ENCODE measurements at regions not wholly inside any gene's neighbourhood (a gene's known extent, or its start where the extent isn't known, plus 50 kb on each side); places are given as distances from the start of the nearest gene placed in this dataset.
A peak's percentile ranks its signal among the peaks of the same experiment; 100 is the strongest.

- Histone ChIP-seq H3K9me2 (ENCODE audit: insufficient read depth) (peaks cover 6% of the 10 kb centered on the region), H3K4me3 (no peak overlapping the region), H4K20me1 (replicated peaks; ENCODE audit: insufficient read depth) (no peaks in the 10 kb centered on the region), H3F3A (replicated peaks; ENCODE audit: low read depth) (no peaks in the 10 kb centered on the region), H3K36me3 (ENCODE audit: insufficient read depth) (no peaks in the 10 kb centered on the region), H3K27ac (ENCODE audit: low read depth) (no peak overlapping the region), H3K27me3 (ENCODE audit: insufficient read depth) (no peaks in the 10 kb centered on the region), H3K4me1 (ENCODE audit: insufficient read depth) (peaks cover 5% of the 10 kb centered on the region; the same call in 1 of the 2 replicates), H3K4me2 (no peak overlapping the region), H3K79me2 (replicated peaks; ENCODE audit: insufficient read depth) (no peaks in the 10 kb centered on the region), H2AFZ (no peak overlapping the region)
- Mint-ChIP-seq H3K9me3 (peaks cover 3% of the 10 kb centered on the region; the same call in 1 of the 3 replicates), H3K27me3 (ENCODE audit: insufficient read depth, low read depth, poor library complexity) (peaks cover 18% of the 10 kb centered on the region), H3K36me3 (ENCODE audit: low read depth) (no peaks in the 10 kb centered on the region), H3K4me1 (peaks cover 28% of the 10 kb centered on the region), H3K4me3 (no peak overlapping the region), H3K27ac (no peak overlapping the region)
- DNase-seq (ENCODE audit: low spot score) (peak; percentile 33), ATAC-seq (peak; percentile 74)
- TF ChIP-seq, protein P1, sequence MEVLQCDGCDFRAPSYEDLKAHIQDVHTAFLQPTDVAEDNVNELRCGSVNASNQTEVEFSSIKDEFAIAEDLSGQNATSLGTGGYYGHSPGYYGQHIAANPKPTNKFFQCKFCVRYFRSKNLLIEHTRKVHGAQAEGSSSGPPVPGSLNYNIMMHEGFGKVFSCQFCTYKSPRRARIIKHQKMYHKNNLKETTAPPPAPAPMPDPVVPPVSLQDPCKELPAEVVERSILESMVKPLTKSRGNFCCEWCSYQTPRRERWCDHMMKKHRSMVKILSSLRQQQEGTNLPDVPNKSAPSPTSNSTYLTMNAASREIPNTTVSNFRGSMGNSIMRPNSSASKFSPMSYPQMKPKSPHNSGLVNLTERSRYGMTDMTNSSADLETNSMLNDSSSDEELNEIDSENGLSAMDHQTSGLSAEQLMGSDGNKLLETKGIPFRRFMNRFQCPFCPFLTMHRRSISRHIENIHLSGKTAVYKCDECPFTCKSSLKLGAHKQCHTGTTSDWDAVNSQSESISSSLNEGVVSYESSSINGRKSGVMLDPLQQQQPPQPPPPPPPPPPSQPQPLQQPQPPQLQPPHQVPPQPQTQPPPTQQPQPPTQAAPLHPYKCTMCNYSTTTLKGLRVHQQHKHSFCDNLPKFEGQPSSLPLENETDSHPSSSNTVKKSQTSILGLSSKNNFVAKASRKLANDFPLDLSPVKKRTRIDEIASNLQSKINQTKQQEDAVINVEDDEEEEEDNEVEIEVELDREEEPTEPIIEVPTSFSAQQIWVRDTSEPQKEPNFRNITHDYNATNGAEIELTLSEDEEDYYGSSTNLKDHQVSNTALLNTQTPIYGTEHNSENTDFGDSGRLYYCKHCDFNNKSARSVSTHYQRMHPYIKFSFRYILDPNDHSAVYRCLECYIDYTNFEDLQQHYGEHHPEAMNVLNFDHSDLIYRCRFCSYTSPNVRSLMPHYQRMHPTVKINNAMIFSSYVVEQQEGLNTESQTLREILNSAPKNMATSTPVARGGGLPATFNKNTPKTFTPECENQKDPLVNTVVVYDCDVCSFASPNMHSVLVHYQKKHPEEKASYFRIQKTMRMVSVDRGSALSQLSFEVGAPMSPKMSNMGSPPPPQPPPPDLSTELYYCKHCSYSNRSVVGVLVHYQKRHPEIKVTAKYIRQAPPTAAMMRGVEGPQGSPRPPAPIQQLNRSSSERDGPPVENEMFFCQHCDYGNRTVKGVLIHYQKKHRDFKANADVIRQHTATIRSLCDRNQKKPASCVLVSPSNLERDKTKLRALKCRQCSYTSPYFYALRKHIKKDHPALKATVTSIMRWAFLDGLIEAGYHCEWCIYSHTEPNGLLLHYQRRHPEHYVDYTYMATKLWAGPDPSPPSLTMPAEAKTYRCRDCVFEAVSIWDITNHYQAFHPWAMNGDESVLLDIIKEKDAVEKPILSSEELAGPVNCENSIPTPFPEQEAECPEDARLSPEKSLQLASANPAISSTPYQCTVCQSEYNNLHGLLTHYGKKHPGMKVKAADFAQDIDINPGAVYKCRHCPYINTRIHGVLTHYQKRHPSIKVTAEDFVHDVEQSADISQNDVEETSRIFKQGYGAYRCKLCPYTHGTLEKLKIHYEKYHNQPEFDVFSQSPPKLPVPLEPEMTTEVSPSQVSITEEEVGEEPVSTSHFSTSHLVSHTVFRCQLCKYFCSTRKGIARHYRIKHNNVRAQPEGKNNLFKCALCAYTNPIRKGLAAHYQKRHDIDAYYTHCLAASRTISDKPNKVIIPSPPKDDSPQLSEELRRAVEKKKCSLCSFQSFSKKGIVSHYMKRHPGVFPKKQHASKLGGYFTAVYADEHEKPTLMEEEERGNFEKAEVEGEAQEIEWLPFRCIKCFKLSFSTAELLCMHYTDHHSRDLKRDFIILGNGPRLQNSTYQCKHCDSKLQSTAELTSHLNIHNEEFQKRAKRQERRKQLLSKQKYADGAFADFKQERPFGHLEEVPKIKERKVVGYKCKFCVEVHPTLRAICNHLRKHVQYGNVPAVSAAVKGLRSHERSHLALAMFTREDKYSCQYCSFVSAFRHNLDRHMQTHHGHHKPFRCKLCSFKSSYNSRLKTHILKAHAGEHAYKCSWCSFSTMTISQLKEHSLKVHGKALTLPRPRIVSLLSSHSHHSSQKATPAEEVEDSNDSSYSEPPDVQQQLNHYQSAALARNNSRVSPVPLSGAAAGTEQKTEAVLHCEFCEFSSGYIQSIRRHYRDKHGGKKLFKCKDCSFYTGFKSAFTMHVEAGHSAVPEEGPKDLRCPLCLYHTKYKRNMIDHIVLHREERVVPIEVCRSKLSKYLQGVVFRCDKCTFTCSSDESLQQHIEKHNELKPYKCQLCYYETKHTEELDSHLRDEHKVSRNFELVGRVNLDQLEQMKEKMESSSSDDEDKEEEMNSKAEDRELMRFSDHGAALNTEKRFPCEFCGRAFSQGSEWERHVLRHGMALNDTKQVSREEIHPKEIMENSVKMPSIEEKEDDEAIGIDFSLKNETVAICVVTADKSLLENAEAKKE (CRISPR knock-in tag; IDR thresholded peaks at IDR 0.05), result 0 out of 2 replicates have a peak, but pooled peaks have one; percentile 47
- TF ChIP-seq ZNF331 (CRISPR knock-in tag; IDR thresholded peaks at IDR 0.05; ENCODE audit: low read depth) (no peak), EZH2phosphoT487 (IDR thresholded peaks at IDR 0.05; ENCODE audit: unreplicated experiment) (no peak)
These were observed 232.2 kb downstream of the LY86 start for GRCh38 chr6:6820641-6821238.

- H3K4me3 Mint-ChIP-seq, result no peak overlapping the region
- Histone ChIP-seq H3K36me3 (ENCODE audit: insufficient read depth) (no peaks in the 10 kb centered on the region), H3K27me3 (ENCODE audit: insufficient read depth) (no peaks in the 10 kb centered on the region), H3K9me2 (ENCODE audit: insufficient read depth) (peaks cover 6% of the 10 kb centered on the region), H3F3A (replicated peaks; ENCODE audit: low read depth) (no peaks in the 10 kb centered on the region), H3K4me1 (ENCODE audit: insufficient read depth) (peaks cover 5% of the 10 kb centered on the region; the same call in 1 of the 2 replicates), H3K27ac (ENCODE audit: low read depth) (no peak overlapping the region), H2AFZ (no peak overlapping the region), H3K4me3 (no peak overlapping the region), H4K20me1 (replicated peaks; ENCODE audit: insufficient read depth) (no peaks in the 10 kb centered on the region), H3K79me2 (replicated peaks; ENCODE audit: insufficient read depth) (no peaks in the 10 kb centered on the region), H3K4me2 (no peak overlapping the region)
- peaks cover 18% of the 10 kb centered on the region for H3K27me3 Mint-ChIP-seq (ENCODE audit: insufficient read depth, low read depth, poor library complexity)
- peaks cover 30% of the 10 kb centered on the region for H3K4me1 Mint-ChIP-seq
- DNase-seq (ENCODE audit: low spot score), result no peak
- no peaks in the 10 kb centered on the region for H3K36me3 Mint-ChIP-seq (ENCODE audit: low read depth)
- no peak overlapping the region for H3K27ac Mint-ChIP-seq
- H3K9me3 Mint-ChIP-seq, result peaks cover 3% of the 10 kb centered on the region; the same call in 1 of the 3 replicates
- ATAC-seq, result no peak
- no peak for TF ChIP-seq POLR2AphosphoS5 (IDR thresholded peaks at IDR 0.05; ENCODE audit: low read depth)
- TF ChIP-seq, protein P2, sequence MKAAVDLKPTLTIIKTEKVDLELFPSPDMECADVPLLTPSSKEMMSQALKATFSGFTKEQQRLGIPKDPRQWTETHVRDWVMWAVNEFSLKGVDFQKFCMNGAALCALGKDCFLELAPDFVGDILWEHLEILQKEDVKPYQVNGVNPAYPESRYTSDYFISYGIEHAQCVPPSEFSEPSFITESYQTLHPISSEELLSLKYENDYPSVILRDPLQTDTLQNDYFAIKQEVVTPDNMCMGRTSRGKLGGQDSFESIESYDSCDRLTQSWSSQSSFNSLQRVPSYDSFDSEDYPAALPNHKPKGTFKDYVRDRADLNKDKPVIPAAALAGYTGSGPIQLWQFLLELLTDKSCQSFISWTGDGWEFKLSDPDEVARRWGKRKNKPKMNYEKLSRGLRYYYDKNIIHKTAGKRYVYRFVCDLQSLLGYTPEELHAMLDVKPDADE (IDR thresholded peaks at IDR 0.05), result no peak
These were observed 233.2 kb downstream of the LY86 start for GRCh38 chr6:6821639-6822261.
